AG20443 (cell line): ENCODE measurements at regions not wholly inside any gene's neighbourhood (a gene's known extent, or its start where the extent isn't known, plus 50 kb on each side); places are given as distances from the start of the nearest gene placed in this dataset.
"Not testable (repeated sequence)": the region's sequence is repeated elsewhere in the genome, so short reads cannot be mapped to it uniquely, and the experiment has no call there.

Source experiments
- DNase-seq: peaks from one replicate; pipeline ENCODE4 v3.0.0; 2012; ENCODE audit warnings: low spot score, mixed read lengths

DNA sequence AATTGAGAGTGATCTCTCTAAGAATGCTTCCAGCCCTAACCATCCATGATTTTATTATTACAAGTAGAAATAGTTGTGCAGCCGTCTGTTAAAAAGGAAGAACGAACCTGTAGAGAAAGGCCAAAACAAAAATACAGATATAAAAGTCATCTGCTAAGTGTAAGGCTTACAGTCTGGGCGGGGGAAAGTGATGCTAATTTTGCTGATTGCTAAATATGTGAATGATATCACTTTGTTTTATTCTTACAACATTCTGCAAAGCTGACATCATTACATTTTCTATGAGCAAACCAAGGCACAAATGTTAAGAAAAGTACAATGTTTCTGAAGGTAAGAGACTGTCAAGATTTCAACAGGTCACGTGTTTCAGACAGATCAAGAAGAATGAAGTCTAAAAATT is 101.5 kb upstream of the RAP1B start:
- DNase-seq, result no peak

GRCh38 chr12:68510397-68510796 is 100.3 kb upstream of the RAP1B start:
- no peak for DNase-seq

DNA sequence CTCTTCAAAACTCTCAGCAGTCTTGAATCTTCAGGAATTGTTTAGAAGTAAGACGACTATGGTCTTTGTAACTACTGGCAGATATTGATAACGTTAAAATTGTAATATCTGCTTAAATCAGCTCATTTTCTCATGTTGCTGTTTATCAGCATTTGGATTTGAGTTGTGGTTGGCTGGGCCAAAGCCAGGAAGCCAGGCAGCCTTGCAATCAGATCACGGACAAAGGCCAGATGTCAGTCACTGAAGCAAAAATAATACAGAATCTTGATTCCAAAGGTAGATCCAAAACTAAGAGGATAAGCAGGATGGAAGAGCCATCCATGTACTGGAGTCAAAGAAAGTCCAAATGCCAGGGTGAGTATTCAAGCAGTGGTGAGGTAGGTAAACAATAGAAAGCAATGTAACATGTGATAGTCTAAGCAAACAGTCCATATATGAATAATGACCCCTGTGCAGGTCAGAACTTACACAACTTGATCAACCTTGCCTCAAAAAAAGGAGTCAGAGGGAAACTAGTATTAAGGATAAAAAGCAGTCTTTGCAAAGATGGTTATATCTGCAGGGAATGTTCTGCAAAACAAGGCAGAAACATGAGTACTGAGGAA is 95.8 kb upstream of the RAP1B start:
- no peak for DNase-seq

DNA sequence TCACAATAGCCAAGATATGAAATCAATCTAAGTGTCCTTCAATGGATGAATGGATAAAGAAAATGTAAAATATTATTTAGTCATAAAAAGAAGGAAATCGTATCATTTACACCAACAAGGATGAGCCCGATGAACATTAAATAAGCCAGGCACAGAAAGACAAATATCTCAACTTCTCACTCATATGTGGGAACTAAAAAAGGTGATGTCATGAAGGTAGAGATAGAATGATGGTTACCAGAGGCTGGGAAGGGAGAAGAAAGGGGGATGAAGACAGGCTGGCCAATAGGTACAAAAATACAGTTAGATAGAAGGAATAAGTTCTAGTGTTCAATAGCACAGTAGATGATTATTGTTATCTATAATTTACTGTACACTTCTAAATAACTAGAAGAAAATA is 94.9 kb upstream of the RAP1B start:
- DNase-seq, result no peak

DNA sequence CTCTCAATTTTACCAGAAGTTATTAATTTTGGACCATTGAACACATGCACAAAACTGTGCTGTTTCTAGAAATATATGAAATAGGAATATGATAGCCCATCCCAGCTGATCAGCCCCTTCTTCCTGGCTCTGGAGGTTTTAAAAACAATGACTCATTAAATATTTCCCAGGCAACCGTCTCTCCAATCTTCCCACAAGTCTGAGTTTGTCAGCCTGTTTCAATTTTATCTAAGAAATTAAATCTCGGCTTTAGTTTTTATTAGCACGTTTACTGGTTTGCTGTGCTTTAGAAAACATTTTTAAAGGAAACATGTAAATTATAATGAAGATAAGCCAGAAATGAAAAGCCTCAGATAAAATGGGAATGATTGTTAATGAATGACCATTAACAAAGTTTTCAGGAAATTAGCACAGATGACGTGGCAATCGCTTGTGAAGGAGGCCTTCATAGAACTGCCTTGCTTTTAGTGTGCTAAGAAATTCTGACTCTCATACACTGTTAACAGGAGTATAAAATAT is 89.3 kb upstream of the RAP1B start:
- DNase-seq, result peak; percentile 80

GRCh38 chr12:68521848-68522502 is 88.7 kb upstream of the RAP1B start:
- peak; percentile 18 for DNase-seq

- no peak for DNase-seq
Measured at GRCh38 chr12:68529466-68529865, 81.2 kb upstream of the RAP1B start.

GRCh38 chr12:68529869-68530268 is 80.8 kb upstream of the RAP1B start:
- DNase-seq, result no peak

DNA sequence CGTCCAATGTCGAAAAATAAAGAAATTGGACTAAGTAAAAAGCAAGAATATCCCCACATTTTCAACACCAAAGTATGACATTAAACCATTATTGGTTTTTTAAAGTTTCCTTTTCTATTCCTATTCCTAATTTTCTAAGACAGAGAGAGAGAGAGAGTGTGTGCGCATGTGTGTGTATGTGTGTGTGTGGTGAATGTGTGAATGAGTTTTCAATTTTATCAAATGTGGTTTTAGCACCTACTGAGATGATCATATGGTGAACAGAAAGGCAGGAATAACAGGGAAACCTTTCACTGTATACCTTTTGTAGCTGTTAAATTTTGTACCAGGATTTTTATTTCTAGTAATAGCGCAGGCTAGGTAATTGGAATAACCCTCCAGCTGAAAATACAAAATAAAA is 80.4 kb upstream of the RAP1B start:
- no peak for DNase-seq

- peak; percentile 57 for DNase-seq
Measured at GRCh38 chr12:68530965-68531364, 79.7 kb upstream of the RAP1B start.

DNA sequence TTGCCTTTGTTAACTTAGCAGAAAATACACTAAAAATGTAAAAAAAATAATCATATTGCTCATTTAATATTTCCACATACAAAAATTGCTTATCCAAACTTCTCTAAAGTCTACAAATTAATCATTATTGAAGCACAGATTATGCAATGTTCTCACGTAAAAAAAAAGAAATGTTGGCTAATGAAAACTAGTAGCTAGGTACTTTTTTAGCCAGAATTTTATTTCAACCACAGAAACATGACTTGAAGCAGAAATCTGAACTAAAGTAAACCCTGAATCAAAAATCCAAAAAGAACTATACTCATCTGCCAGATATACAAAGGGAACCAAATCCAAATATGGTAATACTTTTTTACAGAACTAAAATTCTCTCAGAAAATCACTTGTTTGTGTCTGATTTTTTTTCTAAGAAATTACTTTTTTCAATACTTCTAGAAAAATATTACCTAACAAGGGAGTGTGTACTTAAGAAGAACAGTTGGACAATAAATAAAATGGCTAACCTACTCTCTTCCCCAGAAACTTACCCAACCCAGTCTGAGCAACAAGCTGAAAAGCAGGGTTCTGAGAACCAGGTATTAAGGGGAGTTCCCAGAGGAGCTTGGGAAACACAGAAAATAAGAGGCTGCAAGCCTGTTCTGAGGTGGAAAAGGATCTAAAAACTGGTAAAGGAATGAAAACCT is 78.4 kb upstream of the RAP1B start:
- no peak for DNase-seq

GRCh38 chr12:68532887-68533248 is 77.8 kb upstream of the RAP1B start:
- no peak for DNase-seq

DNA sequence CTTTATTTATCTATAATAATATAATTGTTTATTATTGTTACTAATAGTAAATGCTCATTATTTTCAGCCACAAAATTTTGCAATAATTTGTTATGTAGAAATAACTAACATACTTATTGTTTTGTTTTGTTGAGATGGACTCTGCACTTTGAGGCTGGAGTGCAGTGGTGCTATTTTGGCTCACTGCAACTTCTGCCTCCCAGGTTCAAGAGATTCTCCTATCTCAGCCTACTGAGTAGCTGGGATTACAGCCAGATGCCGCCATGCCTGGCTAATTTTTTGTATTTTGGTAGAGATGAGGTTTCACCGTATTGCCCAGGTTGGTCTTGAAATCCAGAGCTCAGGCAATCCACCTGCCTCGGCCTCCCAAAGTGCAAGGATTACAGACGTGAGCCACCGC is 76.6 kb upstream of the RAP1B start:
- no peak for DNase-seq

DNA sequence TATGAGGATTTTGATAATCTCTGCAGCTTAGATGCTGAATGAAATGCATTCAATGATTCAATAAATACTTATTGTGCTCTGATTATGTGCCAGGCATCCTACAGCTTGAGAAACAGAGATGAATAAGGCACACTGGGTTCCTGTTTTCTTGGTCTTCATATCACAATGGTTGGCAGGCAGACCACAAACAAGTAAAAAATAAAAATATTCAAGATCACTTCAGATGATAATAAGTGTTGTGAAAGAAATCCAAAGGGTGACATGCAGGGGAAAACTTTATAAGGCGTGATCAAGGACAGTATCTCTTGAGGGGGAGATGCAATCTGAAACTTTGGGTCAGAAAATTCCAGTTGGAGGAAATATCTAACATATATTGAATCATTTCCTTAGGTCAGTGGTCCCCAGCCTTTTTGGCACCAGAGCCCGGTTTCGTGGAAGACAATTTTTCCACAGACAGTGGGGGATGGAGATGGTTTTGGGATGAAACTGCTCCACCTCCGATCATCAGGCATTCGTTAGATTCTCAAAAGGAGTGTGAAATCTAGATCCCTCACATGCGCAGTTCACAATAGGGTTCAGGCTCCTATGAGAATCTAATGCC is 73.7 kb upstream of the RAP1B start:
- no peak for DNase-seq

DNA sequence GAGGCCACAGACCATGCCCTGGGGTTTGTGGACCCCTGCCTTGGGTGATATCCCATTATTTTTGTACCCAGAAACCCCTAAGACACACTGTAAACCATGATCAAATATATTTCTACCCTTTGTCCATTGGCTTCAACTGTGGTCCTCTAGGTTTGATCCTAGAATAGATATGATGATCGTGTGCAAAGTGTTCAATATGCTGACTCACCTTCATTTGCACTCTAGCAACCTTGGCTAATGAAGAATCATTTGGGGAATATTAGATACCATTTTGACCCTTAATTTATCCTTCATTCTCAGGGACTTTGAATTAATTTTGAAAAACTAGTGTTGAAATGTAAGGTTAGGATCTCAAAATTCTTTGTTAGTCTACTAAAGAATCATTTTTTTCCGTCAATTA is 73.1 kb upstream of the RAP1B start:
- no peak for DNase-seq

GRCh38 chr12:68538726-68539614 is 71.7 kb upstream of the RAP1B start:
- DNase-seq, result peak; percentile 77

DNA sequence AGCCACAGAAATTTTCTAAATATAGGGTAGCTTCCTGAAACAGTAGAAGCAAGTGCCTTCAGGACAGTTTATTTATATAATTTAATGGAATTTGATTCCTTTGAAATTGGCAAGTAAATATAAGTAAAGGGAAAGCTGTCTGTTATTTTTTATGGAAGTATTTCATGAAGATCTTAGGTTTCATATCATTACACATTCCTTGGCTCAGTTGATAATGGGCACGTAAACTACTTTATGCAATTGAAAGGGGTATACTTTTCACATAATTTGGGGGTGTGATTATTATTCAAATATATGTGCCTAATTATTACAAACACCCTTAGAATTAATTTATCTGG is 71.1 kb upstream of the RAP1B start:
- no peak for DNase-seq

- not testable (repeated sequence) for DNase-seq
Measured at GRCh38 chr12:68540768-68541167, 69.9 kb upstream of the RAP1B start.

- not testable (repeated sequence) for DNase-seq
Measured at GRCh38 chr12:68547318-68547717, 63.4 kb upstream of the RAP1B start.

- not testable (repeated sequence) for DNase-seq
Measured at GRCh38 chr12:68552605-68553195, 58.0 kb upstream of the RAP1B start.

GRCh38 chr12:68557011-68557730 is 53.5 kb upstream of the RAP1B start:
- peak; percentile 69 for DNase-seq
